Osteocyte (in vitro differentiated cells): ENCODE measurements at regions not wholly inside any gene's neighbourhood (a gene's known extent, or its start where the extent isn't known, plus 50 kb on each side); places are given as distances from the start of the nearest gene placed in this dataset.

Experiments used
- DNase-seq: peaks from one replicate; pipeline ENCODE4 v3.0.0; 2021; ENCODE audit warnings: mixed read lengths; ENCODE audit not compliant: unreplicated experiment; ENCODE audit errors: extremely low spot score
- H3K27ac Mint-ChIP-seq: one replicate; pipeline ENCODE4 v1.8.0; 2021; ENCODE audit warnings: mild to moderate bottlenecking, mixed read lengths; ENCODE audit not compliant: unreplicated experiment
- H3K27me3 Mint-ChIP-seq: one replicate; pipeline ENCODE4 v1.8.0; 2021; ENCODE audit warnings: mixed read lengths; ENCODE audit not compliant: unreplicated experiment
- H3K36me3 Mint-ChIP-seq: one replicate; pipeline ENCODE4 v1.8.0; 2021; ENCODE audit warnings: mixed read lengths; ENCODE audit not compliant: unreplicated experiment
- H3K4me1 Mint-ChIP-seq: one replicate; pipeline ENCODE4 v1.8.0; 2021; ENCODE audit warnings: mixed read lengths; ENCODE audit not compliant: unreplicated experiment
- H3K4me3 Mint-ChIP-seq: one replicate; pipeline ENCODE4 v1.8.0; 2021; ENCODE audit warnings: mild to moderate bottlenecking, moderate library complexity, mixed read lengths; ENCODE audit not compliant: unreplicated experiment
- H3K9me3 Mint-ChIP-seq: one replicate; pipeline ENCODE4 v1.8.0; 2021; ENCODE audit warnings: mixed read lengths; ENCODE audit not compliant: unreplicated experiment
- CTCF ChIP-seq: fragments of 200-600 bp; sonication (generic); IDR thresholded peaks from 2 replicates; pipeline ENCODE4 v1.5.0; 2021; ENCODE audit warnings: antibody characterized with exemption, mild to moderate bottlenecking, moderate library complexity

DNA sequence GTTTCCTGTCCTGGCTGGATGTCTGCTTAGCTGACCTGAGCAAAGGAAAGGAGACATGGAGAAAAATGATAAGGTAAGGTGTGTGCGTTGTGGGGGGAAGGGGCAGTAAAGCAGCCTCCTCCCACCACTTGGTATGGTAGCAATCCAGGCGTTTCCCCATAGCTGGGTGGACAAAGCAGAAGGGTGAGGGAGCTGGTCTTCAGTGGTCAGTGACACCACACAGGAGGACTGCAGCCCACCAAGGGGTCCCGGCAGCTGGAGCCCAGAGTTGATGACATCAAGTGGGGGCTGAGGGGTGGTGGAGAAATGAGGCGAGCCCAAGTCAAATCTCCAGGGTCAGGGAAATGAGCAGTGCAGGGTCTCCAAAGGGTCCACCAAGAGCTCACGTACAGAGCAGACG is 69.3 kb upstream of the LRRN2 start:
- peaks cover 10% of the 10 kb centered on the region for H3K27me3 Mint-ChIP-seq
- H3K9me3 Mint-ChIP-seq = no peaks in the 10 kb centered on the region
- no peak for TF ChIP-seq CTCF
- no peaks in the 10 kb centered on the region for H3K4me1 Mint-ChIP-seq
- peak; percentile 63 for DNase-seq
- no peak overlapping the region for H3K4me3 Mint-ChIP-seq
- H3K27ac Mint-ChIP-seq = no peak overlapping the region
- no peaks in the 10 kb centered on the region for H3K36me3 Mint-ChIP-seq

DNA sequence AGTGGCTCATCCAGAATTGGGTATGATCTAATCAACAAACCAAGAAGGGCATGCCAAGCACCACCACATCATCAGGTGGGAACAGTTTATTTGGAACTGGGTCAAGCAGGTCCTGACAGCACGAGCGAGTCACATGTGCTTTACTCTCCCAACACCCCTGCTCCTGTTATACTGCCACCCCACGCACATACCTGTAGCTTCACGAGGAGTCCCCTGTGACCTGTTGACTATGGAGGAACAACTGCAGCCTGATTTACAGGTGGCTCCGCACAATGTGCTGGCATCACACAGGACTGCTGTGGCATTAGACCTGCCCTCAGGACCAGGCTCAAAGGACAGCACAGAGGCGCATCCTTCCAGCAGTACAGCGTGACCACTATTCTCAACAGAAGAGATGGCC is 70.8 kb upstream of the LRRN2 start:
- no peaks in the 10 kb centered on the region for H3K4me1 Mint-ChIP-seq
- no peak for TF ChIP-seq CTCF
- H3K27ac Mint-ChIP-seq = no peak overlapping the region
- no peak overlapping the region for H3K4me3 Mint-ChIP-seq
- DNase-seq = peak; percentile 63
- no peaks in the 10 kb centered on the region for H3K36me3 Mint-ChIP-seq
- H3K27me3 Mint-ChIP-seq = peaks cover 9% of the 10 kb centered on the region
- no peaks in the 10 kb centered on the region for H3K9me3 Mint-ChIP-seq

GRCh38 chr1:204756811-204757210 is 71.3 kb upstream of the LRRN2 start:
- H3K27ac Mint-ChIP-seq = no peak overlapping the region
- H3K36me3 Mint-ChIP-seq = no peaks in the 10 kb centered on the region

DNA sequence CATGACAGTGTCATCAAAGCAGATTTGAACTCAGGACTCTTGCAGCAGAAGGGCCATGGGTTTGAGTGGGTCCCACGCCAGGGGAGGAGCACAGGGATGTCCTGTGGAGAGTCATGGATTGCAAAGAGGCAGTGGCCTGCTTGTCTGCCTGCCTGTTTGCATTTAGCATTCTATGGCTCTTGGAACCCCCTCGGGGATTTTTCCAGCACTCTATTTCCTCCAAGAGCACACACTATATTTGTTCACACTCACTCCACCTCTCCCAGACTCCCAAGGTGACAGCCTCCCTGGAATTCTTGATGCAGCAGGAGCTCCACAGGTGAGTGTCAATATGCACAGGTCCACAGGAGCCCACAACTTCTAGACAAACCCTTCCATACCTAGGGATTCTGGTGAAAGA is 73.1 kb upstream of the LRRN2 start:
- Mint-ChIP-seq H3K4me1 (no peaks in the 10 kb centered on the region), H3K4me3 (no peak overlapping the region), H3K36me3 (no peaks in the 10 kb centered on the region), H3K27ac (no peak overlapping the region), H3K27me3 (peaks cover 12% of the 10 kb centered on the region), H3K9me3 (no peaks in the 10 kb centered on the region)
- no peak for TF ChIP-seq CTCF
- DNase-seq = peak; percentile 65

More at GRCh38 chr1:204756811-204757210, 71.3 kb upstream of the LRRN2 start:
- peaks cover 9% of the 10 kb centered on the region for H3K27me3 Mint-ChIP-seq
- DNase-seq = no peak
- H3K4me3 Mint-ChIP-seq = no peak overlapping the region
- TF ChIP-seq CTCF = no peak
- H3K9me3 Mint-ChIP-seq = no peaks in the 10 kb centered on the region
- no peaks in the 10 kb centered on the region for H3K4me1 Mint-ChIP-seq

GRCh38 chr1:204760350-204760749 is 74.8 kb upstream of the LRRN2 start:
- no peak overlapping the region for H3K4me3 Mint-ChIP-seq
- no peaks in the 10 kb centered on the region for H3K4me1 Mint-ChIP-seq
- no peaks in the 10 kb centered on the region for H3K9me3 Mint-ChIP-seq
- no peaks in the 10 kb centered on the region for H3K36me3 Mint-ChIP-seq
- H3K27me3 Mint-ChIP-seq = peaks cover 12% of the 10 kb centered on the region
- no peak for TF ChIP-seq CTCF
- DNase-seq = peak; percentile 30
- H3K27ac Mint-ChIP-seq = no peak overlapping the region
